Fibroblast of skin of right quadriceps (primary cell): ENCODE measurements at regions not wholly inside any gene's neighbourhood (a gene's known extent, or its start where the extent isn't known, plus 50 kb on each side); places are given as distances from the start of the nearest gene placed in this dataset.
"Not testable (repeated sequence)": the region's sequence is repeated elsewhere in the genome, so short reads cannot be mapped to it uniquely, and the experiment has no call there.

ENCODE experiments used
- DNase-seq: peaks from one replicate; pipeline ENCODE4 v3.0.0-alpha.2; 2013

GRCh38 chr9:25025156-25025555 is 479.5 kb upstream of the IZUMO3 start:
- no peak for DNase-seq

DNA sequence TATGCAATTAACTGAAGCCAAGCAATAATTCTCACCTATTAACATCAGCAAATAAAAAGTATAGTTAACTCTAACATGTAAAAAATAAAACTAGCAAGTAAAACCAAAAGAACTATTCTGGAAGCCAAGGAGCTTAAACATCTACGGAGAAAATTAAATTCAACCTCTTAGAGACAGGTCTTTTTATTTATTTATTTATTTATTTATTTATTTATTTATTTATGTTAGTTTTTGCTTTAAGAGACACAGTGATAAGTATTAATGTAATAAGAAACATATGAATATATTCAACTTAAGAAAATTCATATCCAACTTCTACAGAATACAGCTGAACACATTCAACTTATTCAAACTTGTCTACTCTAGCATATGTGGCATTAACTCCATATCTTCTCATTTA is 472.1 kb upstream of the IZUMO3 start:
- no peak for DNase-seq

DNA sequence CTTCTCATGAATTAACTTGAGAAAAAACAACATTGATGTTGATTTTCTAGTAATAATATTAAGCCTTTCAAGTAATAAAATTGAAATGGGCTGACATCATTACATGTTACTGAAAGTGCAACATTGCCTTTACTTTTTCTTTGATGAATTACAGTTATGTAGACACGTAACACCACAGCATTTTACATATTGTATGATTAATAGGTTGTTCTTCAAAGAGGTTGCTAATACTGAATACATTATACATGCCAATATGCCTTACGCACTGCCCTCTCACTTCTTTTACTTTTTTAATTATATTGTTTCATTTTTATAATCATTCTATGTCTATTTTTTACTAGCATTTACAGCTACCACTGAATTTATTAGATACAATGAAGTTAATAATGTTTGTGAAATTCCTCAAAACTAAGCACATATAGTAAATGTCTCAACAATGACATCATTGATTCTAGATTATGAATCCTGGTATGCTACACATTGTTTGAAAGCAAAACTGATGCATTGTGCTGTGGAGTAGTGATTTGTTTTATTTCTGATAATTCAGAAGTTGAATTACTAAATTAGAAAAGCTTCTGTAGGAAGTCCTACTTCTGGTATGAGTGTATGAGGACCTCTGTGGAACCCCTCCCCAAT is 464.4 kb upstream of the IZUMO3 start:
- DNase-seq = no peak

DNA sequence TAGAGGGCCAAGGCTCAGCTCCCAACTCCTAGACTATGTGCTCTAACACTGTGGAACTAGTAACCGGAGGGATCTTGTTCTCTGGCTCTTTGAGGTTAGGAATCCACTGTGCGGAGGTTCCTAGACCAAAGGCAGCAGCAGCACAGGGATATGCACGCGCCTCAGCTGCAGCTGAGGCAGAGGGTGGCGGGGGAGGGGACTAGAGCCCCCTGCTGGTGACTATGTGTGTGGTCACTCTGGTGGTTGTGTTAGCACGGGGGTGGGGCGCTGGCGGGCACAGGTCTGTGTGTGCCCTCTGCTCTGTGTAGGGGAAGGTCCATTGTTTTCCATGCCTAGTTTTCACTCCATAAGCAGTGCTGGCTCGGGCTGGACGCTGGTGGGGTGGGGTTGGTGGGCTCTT is 458.0 kb upstream of the IZUMO3 start:
- no peak for DNase-seq

DNA sequence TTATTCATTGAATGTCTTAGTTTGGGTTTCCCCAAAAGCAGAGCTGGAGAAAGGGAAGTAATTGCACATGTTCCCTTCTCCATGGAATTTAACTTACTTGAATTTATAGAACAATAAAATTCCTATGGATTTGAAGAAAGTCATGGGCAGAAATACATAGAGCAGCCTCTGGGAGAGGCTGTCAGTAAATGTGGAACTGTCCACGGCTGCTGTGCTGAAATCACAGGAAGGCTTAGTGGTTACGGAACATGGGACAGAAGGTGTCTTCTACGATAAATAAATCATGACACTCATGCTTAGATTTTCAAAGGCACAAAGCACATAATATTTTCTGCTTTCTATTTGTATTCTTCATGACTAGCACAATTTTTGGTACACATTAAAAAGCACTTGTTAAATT is 440.6 kb upstream of the IZUMO3 start:
- DNase-seq = no peak

DNA sequence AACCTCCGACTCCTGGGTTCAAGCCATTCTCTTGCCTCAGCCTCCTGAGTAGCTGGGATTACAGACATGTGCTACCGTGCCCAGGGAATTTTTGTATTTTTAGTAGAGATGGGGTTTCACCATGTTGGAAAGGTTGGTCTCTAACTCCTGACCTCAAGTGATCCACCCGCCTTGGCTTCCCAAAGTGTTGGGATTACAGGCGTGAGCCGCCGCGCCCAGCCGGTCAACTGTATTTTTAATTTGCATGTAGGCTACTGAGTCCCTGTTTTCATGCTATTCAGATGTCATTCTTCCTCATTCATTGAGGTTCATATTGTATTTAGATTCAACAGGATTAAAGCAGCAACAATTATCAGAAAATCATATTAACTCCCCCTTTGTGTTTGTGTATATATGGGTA is 425.1 kb upstream of the IZUMO3 start:
- DNase-seq = not testable (repeated sequence)

- DNase-seq = no peak
These were observed 416.1 kb upstream of the IZUMO3 start for GRCh38 chr9:24961762-24962161.

DNA sequence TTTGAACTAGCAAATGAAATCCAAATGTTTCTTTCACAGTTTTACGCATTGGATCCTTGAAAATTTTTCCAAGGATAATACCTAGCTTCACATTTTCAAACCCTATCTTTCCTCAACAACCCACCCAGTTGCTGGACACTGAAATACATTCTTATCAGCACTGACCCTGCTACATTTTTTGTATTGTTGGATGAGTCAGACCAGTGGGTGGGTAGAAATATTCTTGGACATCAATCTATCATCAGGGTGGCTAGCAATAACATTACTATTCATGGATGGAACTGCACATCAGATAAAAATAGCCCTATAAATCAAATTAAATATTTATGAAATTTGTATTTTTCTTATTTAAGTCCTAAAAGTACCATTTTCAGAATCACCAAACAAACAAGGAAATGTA is 407.4 kb upstream of the IZUMO3 start:
- DNase-seq = no peak

DNA sequence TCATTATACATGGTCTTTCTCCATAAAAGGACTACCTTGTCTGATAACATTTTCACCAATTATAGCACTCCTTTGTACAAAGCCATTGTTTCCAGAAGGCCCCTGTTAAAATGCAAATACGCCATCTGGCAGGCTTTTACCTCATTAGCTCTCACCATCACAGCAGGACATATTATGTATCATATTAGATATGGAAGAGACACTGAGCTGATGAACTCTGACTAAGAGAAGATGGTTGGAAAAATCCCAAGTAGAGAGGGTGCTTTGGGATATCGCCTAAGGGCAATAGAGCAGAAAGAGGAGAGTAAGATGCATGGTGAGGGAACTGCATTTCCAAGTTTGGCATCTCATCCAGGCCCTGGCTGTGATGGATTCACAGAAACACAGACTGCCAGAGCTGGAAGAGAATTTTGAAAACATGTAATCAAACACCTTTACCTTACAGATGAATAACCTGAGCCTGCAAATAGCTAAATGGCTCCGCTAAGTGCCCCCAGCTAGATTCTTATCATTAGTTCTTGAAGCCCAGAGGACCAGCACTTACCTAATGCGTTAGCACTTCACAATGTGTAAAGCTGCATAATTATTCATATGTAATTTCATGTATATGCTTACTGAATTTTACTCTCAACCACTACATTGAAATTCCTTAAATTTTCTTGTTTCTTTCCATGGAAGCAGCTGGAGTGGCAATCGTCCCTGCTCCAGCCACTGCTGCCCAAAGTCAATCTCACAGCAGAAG is 393.6 kb upstream of the IZUMO3 start:
- DNase-seq = no peak

DNA sequence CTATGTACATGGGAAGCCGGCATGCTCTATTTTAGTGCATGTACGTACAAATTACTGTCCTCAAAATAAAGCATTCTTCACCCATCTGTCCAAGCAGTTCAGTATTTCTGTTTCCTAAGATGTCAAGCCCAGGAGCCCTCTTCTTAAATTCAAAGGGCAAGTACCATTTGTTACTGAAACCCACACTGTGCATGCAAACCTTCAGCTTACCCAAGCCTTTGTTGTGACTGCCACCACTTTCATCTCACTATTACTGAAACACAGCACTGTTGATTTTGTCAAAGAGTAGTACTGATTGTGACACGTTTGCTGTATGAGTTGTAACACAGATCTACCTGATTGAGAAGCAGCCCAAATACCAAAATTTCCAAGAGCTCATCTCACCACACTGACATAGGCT is 390.4 kb upstream of the IZUMO3 start:
- no peak for DNase-seq

DNA sequence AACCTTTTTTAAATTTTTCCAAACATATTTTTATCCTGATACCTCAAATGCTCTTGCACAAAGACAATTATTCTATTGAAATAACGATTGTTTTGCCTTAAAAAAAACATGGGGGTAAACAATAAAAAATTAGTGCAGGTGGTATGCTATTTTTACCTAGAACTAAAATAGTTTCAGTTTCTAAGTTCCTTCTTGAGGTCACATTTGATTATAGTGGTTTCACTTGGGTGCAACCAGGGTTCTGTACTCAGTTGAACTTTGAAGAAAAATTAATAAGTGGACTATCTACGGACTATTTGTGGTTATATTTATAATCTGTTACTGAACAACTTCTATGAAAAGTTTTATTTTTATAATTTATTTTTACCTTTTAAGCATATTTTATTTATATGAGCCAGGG is 387.1 kb upstream of the IZUMO3 start:
- DNase-seq = no peak

GRCh38 chr9:24931894-24932293 is 386.2 kb upstream of the IZUMO3 start:
- DNase-seq = no peak

GRCh38 chr9:24912767-24913166 is 367.1 kb upstream of the IZUMO3 start:
- DNase-seq = peak; percentile 18

DNA sequence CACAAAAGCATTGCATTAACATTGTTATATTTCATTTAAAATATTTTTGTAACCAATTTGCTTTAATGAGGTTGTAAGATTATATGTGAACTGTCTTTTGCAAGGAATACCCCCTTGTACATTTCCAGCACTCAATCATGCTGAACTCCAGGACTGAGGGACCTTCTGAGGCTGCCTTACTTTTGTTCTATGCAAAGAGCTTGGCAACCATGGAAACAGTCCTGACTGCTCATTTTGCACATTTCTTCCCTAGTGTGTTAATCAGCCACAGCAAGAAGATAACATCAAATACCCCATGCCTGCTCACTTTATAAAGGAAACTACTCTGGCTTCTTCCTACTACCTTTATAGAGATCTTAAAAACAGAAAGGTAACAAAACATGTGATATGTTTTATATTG is 355.6 kb upstream of the IZUMO3 start:
- no peak for DNase-seq

DNA sequence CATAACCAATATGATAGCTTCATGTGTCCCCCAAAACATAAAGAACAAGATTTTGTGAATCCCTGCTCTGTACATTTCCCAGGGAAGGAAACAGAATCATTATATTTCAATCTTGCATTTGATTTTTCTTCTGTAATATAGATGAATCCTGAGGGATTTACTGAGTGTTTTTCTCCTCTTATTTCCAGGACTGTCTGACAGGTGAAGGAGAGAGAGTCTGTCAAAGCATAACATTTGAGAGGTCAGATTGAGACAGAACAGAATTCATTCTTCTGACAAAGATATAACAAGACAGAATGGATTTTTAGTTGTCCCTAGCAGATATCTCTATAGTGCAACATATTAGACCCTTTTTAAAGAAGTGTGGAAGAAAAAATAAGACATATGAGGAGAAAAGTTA is 354.5 kb upstream of the IZUMO3 start:
- DNase-seq = no peak

DNA sequence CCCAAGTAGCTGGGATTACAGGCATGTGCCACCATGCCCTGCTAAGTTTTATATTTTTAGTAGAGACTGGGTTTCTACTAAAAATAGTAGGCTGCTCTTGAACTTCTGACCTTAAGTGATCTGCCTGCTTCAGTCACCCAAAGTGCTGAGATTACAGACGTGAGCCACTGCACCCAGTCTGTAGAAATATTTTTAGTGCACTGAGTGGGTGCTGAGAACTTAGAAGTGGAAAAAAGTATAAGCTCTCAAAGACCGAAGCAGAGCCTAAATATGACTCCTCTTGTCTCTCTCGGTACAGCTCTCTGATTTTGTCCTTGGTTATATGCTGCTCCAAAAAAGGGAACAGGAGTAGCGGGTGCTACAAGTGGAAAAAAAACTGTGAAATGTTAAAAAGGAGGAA is 353.8 kb upstream of the IZUMO3 start:
- no peak for DNase-seq

DNA sequence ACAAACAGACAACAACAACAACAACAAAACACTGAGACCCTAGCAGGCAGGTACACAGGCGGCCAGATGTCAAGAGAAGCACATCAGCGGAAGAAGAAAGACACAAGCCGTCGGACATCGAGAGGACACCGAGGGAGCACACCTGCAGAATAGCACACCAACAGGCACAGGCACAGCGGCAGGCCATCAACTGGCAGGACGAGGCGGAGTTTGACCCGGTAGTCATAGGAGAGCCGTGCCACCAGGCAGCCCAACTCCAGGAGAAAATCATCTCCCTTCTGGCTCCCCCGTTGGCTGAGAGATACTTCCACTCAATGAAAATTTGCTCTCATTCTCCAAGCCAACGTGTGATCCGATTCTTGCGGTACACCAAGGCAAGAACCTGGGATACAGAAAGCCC is 352.1 kb upstream of the IZUMO3 start:
- no peak for DNase-seq

DNA sequence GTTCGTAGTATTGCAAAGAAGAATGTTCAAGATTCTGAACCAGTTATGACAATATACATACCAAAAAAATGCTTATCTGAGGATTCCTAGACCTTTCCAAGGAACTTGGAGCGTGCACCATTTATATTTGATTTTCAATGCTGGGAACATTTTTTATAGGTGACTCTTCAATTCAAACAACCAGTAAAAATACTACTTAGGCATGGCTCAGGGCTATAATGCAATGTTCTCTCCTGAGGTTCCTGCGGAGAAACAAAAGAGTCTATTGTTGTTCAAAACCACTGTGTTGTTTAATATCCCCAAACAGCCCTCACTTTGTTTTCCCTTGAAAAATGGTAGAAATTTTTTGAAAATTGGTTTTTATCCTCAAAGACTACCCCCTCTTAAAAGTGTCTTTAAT is 335.7 kb upstream of the IZUMO3 start:
- no peak for DNase-seq

DNA sequence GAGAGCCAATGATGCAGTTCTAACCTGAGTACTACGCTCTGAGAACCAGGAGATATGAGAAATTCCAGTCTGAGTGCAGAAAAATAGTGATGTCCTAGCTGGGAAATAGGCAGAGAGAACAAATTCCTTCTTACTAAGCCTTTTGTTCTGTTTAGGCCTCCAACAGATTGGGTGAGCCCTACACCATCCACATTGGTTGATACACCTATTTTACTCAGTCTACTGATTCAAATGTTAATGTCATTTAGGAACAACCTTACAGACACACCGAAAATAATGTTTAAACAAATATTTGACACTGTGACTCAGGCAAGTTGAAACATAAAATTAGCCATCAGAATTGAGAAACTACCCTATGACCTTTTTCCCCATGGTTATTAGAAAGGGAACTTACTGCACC is 333.9 kb upstream of the IZUMO3 start:
- DNase-seq = no peak

DNA sequence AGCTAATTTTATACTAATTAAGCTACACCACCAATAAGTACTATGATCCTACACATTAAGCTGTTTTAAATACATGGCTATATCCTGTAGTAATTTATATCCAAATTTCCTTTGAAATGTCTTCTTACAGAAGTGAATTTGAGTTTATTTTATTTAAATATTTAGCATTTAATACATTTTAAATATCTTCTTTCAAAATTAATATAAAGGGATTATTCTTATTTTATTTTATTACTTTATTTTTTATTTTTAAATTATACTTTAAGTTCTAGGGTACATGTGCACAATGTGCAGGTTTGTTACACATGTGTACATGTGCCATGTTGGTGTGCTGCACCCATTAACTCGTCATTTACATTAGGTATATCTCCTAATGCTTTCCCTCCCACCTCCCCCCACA is 310.9 kb upstream of the IZUMO3 start:
- DNase-seq = not testable (repeated sequence)

DNA sequence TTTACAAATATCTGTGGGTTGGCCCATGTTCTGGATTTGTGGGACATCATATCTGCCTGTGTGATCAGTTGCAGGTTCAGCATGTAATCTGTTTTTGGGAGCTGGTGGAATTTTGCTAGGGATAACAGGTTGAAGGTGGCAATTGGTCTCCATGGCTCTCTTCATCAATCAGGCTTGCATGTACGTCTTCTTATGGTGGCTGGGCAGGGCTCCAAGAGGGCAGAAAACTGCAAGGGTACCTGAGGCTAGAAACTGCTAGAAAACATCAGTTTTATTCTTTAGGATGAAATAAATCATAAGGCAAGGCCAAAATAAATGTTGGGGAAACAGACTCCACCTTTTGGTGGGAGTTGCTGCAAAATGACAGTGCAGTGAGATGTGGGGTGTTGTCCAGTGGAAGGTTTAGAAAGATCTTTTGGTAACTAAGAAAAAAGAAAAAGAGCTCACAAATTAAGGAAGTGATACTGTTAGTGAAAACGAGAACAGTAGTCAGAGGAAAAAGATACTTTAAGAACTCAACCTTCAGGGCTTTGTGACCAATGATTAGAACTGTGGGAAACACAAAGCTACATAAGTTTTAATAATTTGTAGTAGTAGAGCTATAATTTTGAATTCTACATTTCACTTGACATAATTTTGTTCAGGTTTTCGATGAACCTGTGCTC is 300.7 kb upstream of the IZUMO3 start:
- DNase-seq = no peak

GRCh38 chr9:24844217-24844616 is 298.5 kb upstream of the IZUMO3 start:
- DNase-seq = no peak

DNA sequence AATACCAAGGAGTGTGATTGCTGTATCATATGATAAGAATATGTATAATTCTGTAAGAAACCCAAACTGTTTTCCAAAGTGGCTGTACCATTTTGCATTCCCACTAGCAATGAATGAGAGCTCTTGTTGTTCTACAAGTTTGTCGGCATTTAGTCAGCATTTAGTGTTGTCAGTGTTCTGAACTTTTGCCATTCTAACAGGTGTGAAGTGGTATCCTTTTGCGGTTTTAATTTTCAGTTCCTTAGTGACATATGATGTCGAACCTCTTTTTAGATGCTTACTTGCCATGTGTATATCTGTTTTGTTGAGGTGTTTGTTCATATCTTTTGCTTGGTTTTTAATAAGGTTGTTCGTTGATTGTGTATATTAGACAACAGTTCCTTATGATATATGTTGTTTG is 296.3 kb upstream of the IZUMO3 start:
- no peak for DNase-seq

GRCh38 chr9:24832307-24832706 is 286.6 kb upstream of the IZUMO3 start:
- DNase-seq = peak; percentile 4

- no peak for DNase-seq
These were observed 283.0 kb upstream of the IZUMO3 start for GRCh38 chr9:24828687-24829086.
